Hepatocyte (in vitro differentiated cells): ENCODE measurements at regions not wholly inside any gene's neighbourhood (a gene's known extent, or its start where the extent isn't known, plus 50 kb on each side); places are given as distances from the start of the nearest gene placed in this dataset.

Experiments used
- CTCF ChIP-seq: fragments of 200-600 bp; sonication (generic); IDR thresholded peaks from 2 replicates; pipeline ENCODE4 v1.5.1; 2016; ENCODE audit warnings: antibody characterized with exemption, mild to moderate bottlenecking; ENCODE audit not compliant: poor library complexity
- EZH2 ChIP-seq: fragments of 200-600 bp; sonication (generic); IDR thresholded peaks from 2 replicates; pipeline ENCODE4 v1.6.1; 2016; ENCODE audit warnings: antibody characterized with exemption, mild to moderate bottlenecking, borderline replicate concordance

- TF ChIP-seq CTCF (no peak), EZH2 (no peak)
These were observed 492.5 kb downstream of the ETV1 start for GRCh38 chr7:13496976-13497375.
